MCF 10A (cell line): ENCODE measurements at regions not wholly inside any gene's neighbourhood (a gene's known extent, or its start where the extent isn't known, plus 50 kb on each side); places are given as distances from the start of the nearest gene placed in this dataset.

ENCODE experiments used
- BruUV-seq: library from RNA; stranded (reverse); fragments of 400-500 nt; replicated peaks from 2 replicates; lab custom pipeline; 2021; lab: Mats Ljungman, UMichigan
- CTCF ChIA-PET: fragments of 300-600 bp; sonication (Branson Sonifier 250); formaldehyde crosslinking; extraction: SDS; loops from one replicate; lab custom pipeline; 2021; ENCODE audit warnings: antibody characterized with exemption, inconsistent platforms; lab: Yijun Ruan, JAX
- POLR2A ChIA-PET: fragments of 300-600, 350-650 bp; sonication (Branson Sonifier 250); formaldehyde crosslinking; extraction: SDS; loops from one replicate; lab custom pipeline; 2020; ENCODE audit warnings: antibody characterized with exemption, inconsistent platforms; lab: Yijun Ruan, JAX
- DNase-seq: peaks from one replicate; pipeline ENCODE4 v3.0.0-alpha.2; 2018; ENCODE audit not compliant: unreplicated experiment
- H3K27ac Mint-ChIP-seq: one replicate; pipeline ENCODE4 v1.8.0; 2022; ENCODE audit warnings: mild to moderate bottlenecking, low read depth, mixed read lengths; ENCODE audit not compliant: unreplicated experiment
- H3K27me3 Mint-ChIP-seq: one replicate; pipeline ENCODE4 v1.8.0; 2022; ENCODE audit warnings: mixed read lengths; ENCODE audit not compliant: insufficient read depth, unreplicated experiment
- H3K36me3 Mint-ChIP-seq: one replicate; pipeline ENCODE4 v1.8.0; 2022; ENCODE audit warnings: mild to moderate bottlenecking, moderate library complexity, mixed read lengths; ENCODE audit not compliant: insufficient read depth, unreplicated experiment
- H3K4me1 Mint-ChIP-seq: one replicate; pipeline ENCODE4 v1.8.0; 2022; ENCODE audit warnings: mixed read lengths; ENCODE audit not compliant: insufficient read depth, unreplicated experiment
- H3K4me3 Mint-ChIP-seq: one replicate; pipeline ENCODE4 v1.8.0; 2022; ENCODE audit warnings: mild to moderate bottlenecking, moderate library complexity, mixed read lengths; ENCODE audit not compliant: unreplicated experiment
- H3K9me3 Mint-ChIP-seq: one replicate; pipeline ENCODE4 v1.8.0; 2022; ENCODE audit warnings: mixed read lengths; ENCODE audit not compliant: unreplicated experiment
- CTCF ChIP-seq: fragments of 200-600 bp; IDR thresholded peaks from one replicate; pipeline ENCODE4 v1.8.0; 2022; ENCODE audit warnings: antibody characterized with exemption, mild to moderate bottlenecking; ENCODE audit not compliant: unreplicated experiment
- intact Hi-C: fragments of 100-400 bp; cut with micrococcal nuclease; formaldehyde crosslinking; loops from 2 replicates; pipeline ENCODE4 v1.14.1; 2022

- Mint-ChIP-seq H3K4me3 (no peak overlapping the region), H3K27me3 (no peaks in the 10 kb centered on the region), H3K27ac (no peak overlapping the region), H3K9me3 (peaks cover 17% of the 10 kb centered on the region), H3K36me3 (peaks cover 6% of the 10 kb centered on the region), H3K4me1 (no peaks in the 10 kb centered on the region)
- BruUV-seq = no TSS peak
- ChIA-PET CTCF (interaction anchor here (0.6 kb wide), 1 partner anchor 13 kb away, joined by 3 read pairs; no protein-coding TSS in a partner anchor), POLR2A (no interaction called here)
- DNase-seq = no peak
- TF ChIP-seq CTCF = no peak
- intact Hi-C loops = no loop called here
Observed at GRCh38 chr22:49300241-49300640, 527.4 kb downstream of the BRD1 start.

GRCh38 chr22:49299821-49300231 is 527.8 kb downstream of the BRD1 start:
- no peak for TF ChIP-seq CTCF
- POLR2A ChIA-PET = no interaction called here
- CTCF ChIA-PET = interaction anchor here (0.6 kb wide), 1 partner anchor 13 kb away, joined by 3 read pairs; no protein-coding TSS in a partner anchor
- intact Hi-C loops = no loop called here
- Mint-ChIP-seq H3K27ac (no peak overlapping the region), H3K4me3 (no peak overlapping the region), H3K27me3 (no peaks in the 10 kb centered on the region), H3K9me3 (peaks cover 19% of the 10 kb centered on the region), H3K36me3 (peaks cover 6% of the 10 kb centered on the region), H3K4me1 (no peaks in the 10 kb centered on the region)
- no TSS peak for BruUV-seq
- DNase-seq = no peak

DNA sequence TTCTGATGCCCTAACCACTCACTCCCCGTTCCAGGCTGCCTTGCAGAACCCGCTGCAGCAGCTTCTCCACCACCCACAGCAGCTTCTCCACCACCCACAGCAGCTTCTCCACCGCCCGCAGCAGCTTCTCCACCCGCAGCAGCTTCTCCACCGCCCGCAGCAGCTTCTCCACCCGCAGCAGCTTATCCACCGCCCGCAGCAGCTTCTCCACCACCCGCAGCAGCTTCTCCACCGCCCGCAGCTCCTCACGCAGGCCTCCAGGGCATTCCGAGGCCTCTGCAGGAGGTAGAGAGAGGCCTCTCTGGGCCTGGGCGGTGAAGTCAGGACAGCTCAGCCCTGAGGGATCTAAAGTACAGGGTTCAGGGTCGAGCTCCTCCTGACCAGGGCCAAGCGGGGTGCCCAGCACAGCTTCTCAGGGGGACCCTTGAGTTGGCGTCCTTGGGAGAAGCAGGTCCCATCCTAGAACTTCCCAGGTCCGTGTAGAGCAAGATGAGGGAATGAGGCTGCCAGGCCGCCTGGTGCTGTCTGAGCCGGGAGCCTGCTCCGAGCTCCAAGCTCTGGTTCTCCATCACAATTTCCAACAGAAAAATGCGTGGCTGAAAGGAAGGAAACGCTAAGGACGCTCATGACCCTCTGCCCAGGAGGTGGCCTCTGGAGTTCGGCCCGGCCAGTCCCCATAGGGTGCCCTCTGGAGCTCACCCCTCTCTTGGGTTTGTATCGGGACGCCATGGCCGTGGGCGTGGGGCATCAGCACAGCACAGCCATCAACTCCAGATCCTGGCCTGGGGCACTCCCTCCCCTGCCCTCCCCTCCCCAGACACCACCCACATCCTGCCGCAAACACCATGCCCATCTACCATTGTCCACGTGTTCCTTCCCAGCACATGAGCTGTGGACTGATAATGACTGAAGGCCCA is 528.6 kb downstream of the BRD1 start:
- intact Hi-C loops = no loop called here
- no peak for DNase-seq
- peaks cover 19% of the 10 kb centered on the region for H3K9me3 Mint-ChIP-seq
- H3K4me1 Mint-ChIP-seq = no peaks in the 10 kb centered on the region
- peaks cover 6% of the 10 kb centered on the region for H3K36me3 Mint-ChIP-seq
- ChIA-PET POLR2A (no interaction called here), CTCF (interaction anchor here (0.6 to 0.7 kb wide), 2 partner anchors 59 to 366 kb away, joined by 4 to 5 read pairs; no protein-coding TSS in a partner anchor)
- no peaks in the 10 kb centered on the region for H3K27me3 Mint-ChIP-seq
- no TSS peak for BruUV-seq
- no peak for TF ChIP-seq CTCF
- H3K27ac Mint-ChIP-seq = no peak overlapping the region
- H3K4me3 Mint-ChIP-seq = no peak overlapping the region

GRCh38 chr22:49297871-49298721 is 529.6 kb downstream of the BRD1 start:
- H3K27me3 Mint-ChIP-seq = no peaks in the 10 kb centered on the region
- no peak overlapping the region for H3K27ac Mint-ChIP-seq
- H3K36me3 Mint-ChIP-seq = peaks cover 6% of the 10 kb centered on the region
- POLR2A ChIA-PET = no interaction called here
- H3K4me3 Mint-ChIP-seq = no peak overlapping the region
- BruUV-seq = no TSS peak
- no peak for TF ChIP-seq CTCF
- no peaks in the 10 kb centered on the region for H3K4me1 Mint-ChIP-seq
- peaks cover 27% of the 10 kb centered on the region for H3K9me3 Mint-ChIP-seq
- intact Hi-C loops = no loop called here
- CTCF ChIA-PET = interaction anchor here (0.7 kb wide), 1 partner anchor 58 kb away, joined by 5 read pairs; no protein-coding TSS in a partner anchor
- DNase-seq = no peak
